Osteoblast (primary cell): ENCODE measurements at regions not wholly inside any gene's neighbourhood (a gene's known extent, or its start where the extent isn't known, plus 50 kb on each side); places are given as distances from the start of the nearest gene placed in this dataset.
A peak's percentile ranks its signal among the peaks of the same experiment; 100 is the strongest.

Experiments
- DNase-seq: peaks from one replicate; pipeline ENCODE4 v3.0.0; 2011; ENCODE audit warnings: low spot score, mixed read lengths; ENCODE audit not compliant: insufficient read length; ENCODE audit errors: missing footprints
- H2AFZ ChIP-seq: 2 replicates; pipeline ENCODE4 v1.6.0; 2011; ENCODE audit warnings: mild to moderate bottlenecking, low read length
- H3K27ac ChIP-seq: 2 replicates; pipeline ENCODE4 v1.5.1; 2011; ENCODE audit warnings: mild to moderate bottlenecking, low read depth, low read length, moderate library complexity
- H3K27me3 ChIP-seq: 2 replicates; pipeline ENCODE4 v1.6.0; 2012; ENCODE audit warnings: mild to moderate bottlenecking, control low read depth, inconsistent platforms, low read length, moderate library complexity; ENCODE audit not compliant: insufficient read depth
- H3K36me3 ChIP-seq: 2 replicates; pipeline ENCODE4 v1.5.1; 2011; ENCODE audit warnings: mild to moderate bottlenecking, low read length, control low read depth, moderate library complexity; ENCODE audit not compliant: insufficient read depth
- H3K4me1 ChIP-seq: 2 replicates; pipeline ENCODE4 v1.5.1; 2011; ENCODE audit warnings: mild to moderate bottlenecking, low read length, control low read depth, moderate library complexity; ENCODE audit not compliant: insufficient read depth
- H3K4me2 ChIP-seq: 2 replicates; pipeline ENCODE4 v1.6.0; 2011; ENCODE audit warnings: mild to moderate bottlenecking, low read length; ENCODE audit not compliant: insufficient read depth
- H3K4me3 ChIP-seq: fragments of 200-600 bp; sonication (generic); 3 replicates; pipeline ENCODE4 v1.5.1; 2012; ENCODE audit warnings: mild to moderate bottlenecking, low read length, inconsistent platforms; ENCODE audit not compliant: insufficient read depth
- H3K79me2 ChIP-seq: 2 replicates; pipeline ENCODE4 v1.6.0; 2012; ENCODE audit warnings: mild to moderate bottlenecking, low read length, control low read depth, inconsistent platforms; ENCODE audit not compliant: insufficient read depth
- H3K9me3 ChIP-seq: 2 replicates; pipeline ENCODE4 v1.5.1; 2011; ENCODE audit warnings: low read depth, low read length, control low read depth
- H4K20me1 ChIP-seq: 2 replicates; pipeline ENCODE4 v1.6.0; 2012; ENCODE audit warnings: mild to moderate bottlenecking, low read length, control low read depth; ENCODE audit not compliant: insufficient read depth
- CTCF ChIP-seq: IDR thresholded peaks from 2 replicates; pipeline ENCODE4 v1.5.1; 2011; ENCODE audit warnings: mild to moderate bottlenecking, low read depth, low read length, moderate library complexity; ENCODE audit errors: extremely low read depth

GRCh38 chr20:17793986-17794385 is 94.2 kb downstream of the BANF2 start:
- no peak overlapping the region for H3K4me2 ChIP-seq
- DNase-seq = no peak
- H3K9me3 ChIP-seq = no peaks in the 10 kb centered on the region
- H3K27ac ChIP-seq = no peak overlapping the region
- no peak overlapping the region for H2AFZ ChIP-seq
- H3K36me3 ChIP-seq = no peaks in the 10 kb centered on the region
- H3K4me3 ChIP-seq = no peak overlapping the region
- no peaks in the 10 kb centered on the region for H3K27me3 ChIP-seq
- H3K79me2 ChIP-seq = no peaks in the 10 kb centered on the region
- TF ChIP-seq CTCF = no peak
- peaks cover 7% of the 10 kb centered on the region for H3K4me1 ChIP-seq
- no peaks in the 10 kb centered on the region for H4K20me1 ChIP-seq

DNA sequence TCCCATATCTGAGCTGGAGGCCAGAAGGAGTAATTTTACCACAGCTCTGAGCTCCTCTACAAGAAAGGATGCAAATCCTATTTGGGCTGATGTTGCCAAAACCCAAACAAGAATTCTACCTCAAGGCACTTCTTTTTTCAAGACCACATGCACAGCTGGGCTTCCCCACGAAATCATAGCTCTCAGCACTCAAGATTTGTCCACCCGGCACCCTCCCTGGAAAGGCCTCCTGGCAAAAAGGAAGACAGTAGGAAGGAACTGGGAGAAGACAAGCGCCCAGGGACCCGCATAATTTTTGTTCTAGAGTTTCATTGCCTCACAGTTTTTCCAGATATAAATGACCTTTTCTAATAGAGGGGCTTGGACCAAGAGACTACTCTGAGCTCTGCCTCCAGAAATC is 90.5 kb downstream of the BANF2 start:
- Histone ChIP-seq H3K9me3 (no peaks in the 10 kb centered on the region), H3K36me3 (no peaks in the 10 kb centered on the region), H4K20me1 (no peaks in the 10 kb centered on the region), H3K27me3 (no peaks in the 10 kb centered on the region), H3K27ac (no peak overlapping the region), H3K4me2 (no peak overlapping the region), H3K4me3 (no peak overlapping the region), H3K4me1 (peaks cover 8% of the 10 kb centered on the region), H3K79me2 (no peaks in the 10 kb centered on the region), H2AFZ (no peak overlapping the region)
- no peak for DNase-seq
- no peak for TF ChIP-seq CTCF

GRCh38 chr20:17787816-17788215 is 88.0 kb downstream of the BANF2 start:
- DNase-seq = no peak

GRCh38 chr20:17786221-17786718 is 86.5 kb downstream of the BANF2 start:
- H2AFZ ChIP-seq = peak overlapping the region; percentile 73

More at GRCh38 chr20:17787816-17788215, 88.0 kb downstream of the BANF2 start:
- Histone ChIP-seq H3K27ac (no peak overlapping the region), H3K4me1 (peaks cover 8% of the 10 kb centered on the region), H2AFZ (no peak overlapping the region), H3K9me3 (no peaks in the 10 kb centered on the region), H3K27me3 (no peaks in the 10 kb centered on the region), H3K4me3 (no peak overlapping the region), H3K36me3 (no peaks in the 10 kb centered on the region), H4K20me1 (no peaks in the 10 kb centered on the region), H3K4me2 (no peak overlapping the region), H3K79me2 (no peaks in the 10 kb centered on the region)
- TF ChIP-seq CTCF = no peak

More at GRCh38 chr20:17786221-17786718, 86.5 kb downstream of the BANF2 start:
- Histone ChIP-seq H3K27me3 (no peaks in the 10 kb centered on the region), H3K36me3 (no peaks in the 10 kb centered on the region), H3K79me2 (no peaks in the 10 kb centered on the region), H4K20me1 (no peaks in the 10 kb centered on the region), H3K9me3 (no peaks in the 10 kb centered on the region), H3K4me2 (peak overlapping the region; percentile 58), H3K27ac (peak overlapping the region; percentile 36), H3K4me3 (peak overlapping the region; percentile 19), H3K4me1 (peaks cover 8% of the 10 kb centered on the region)
- no peak for DNase-seq
- TF ChIP-seq CTCF = no peak
